ENCODE measurements at regions not wholly inside any gene's neighbourhood (a gene's known extent, or its start where the extent isn't known, plus 50 kb on each side); places are given as distances from the start of the nearest gene placed in this dataset.

- Histone ChIP-seq H3K27ac (ENCODE audit: low read depth in 1 of 2, low read length in 2 of 2) (no peak overlapping the region), H3K4me3 (ENCODE audit: low read depth in 1 of 3, low read length in 3 of 3) (no peak overlapping the region), H3K9me3 (ENCODE audit: control insufficient read depth in 4 of 4, low read length in 3 of 4) (no peaks in the 10 kb centered on the region), H3K9ac (ENCODE audit: low read depth in 1 of 2, low read length in 2 of 2) (no peak overlapping the region), H3K27me3 (ENCODE audit: control insufficient read depth in 4 of 4, insufficient read depth in 4 of 4, low read length in 3 of 4) (no peaks in the 10 kb centered on the region), H3K4me1 (ENCODE audit: control insufficient read depth in 4 of 4, insufficient read depth in 4 of 4, low read length in 3 of 4) (peaks cover 0 to 23% (median 7%) of the 10 kb centered on the region in 4 donors), H3K36me3 (ENCODE audit: control insufficient read depth in 4 of 4, insufficient read depth in 3 of 4, low read depth in 1 of 4, low read length in 3 of 4) (no peaks in the 10 kb centered on the region)
- DNase-seq (ENCODE audit: low spot score) = no peak
- TF ChIP-seq RAD21 (IDR thresholded peaks at IDR 0.05) (no peak), TAF1 (conservative IDR thresholded peaks at IDR 0.05) (no peak), ATF3 (IDR thresholded peaks at IDR 0.05) (no peak), HNF4G (IDR thresholded peaks at IDR 0.05) (no peak), SP1 (IDR thresholded peaks at IDR 0.05) (no peak), ZBTB33 (IDR thresholded peaks at IDR 0.05) (no peak), FOXA2 (IDR thresholded peaks at IDR 0.05) (no peak), CTCF (IDR thresholded peaks at IDR 0.05; ENCODE audit: low read depth, low read length, missing input control) (no peak), HNF4A (conservative IDR thresholded peaks at IDR 0.05) (no peak), JUND (IDR thresholded peaks at IDR 0.05) (no peak), EGR1 (IDR thresholded peaks at IDR 0.05; ENCODE audit: low read depth in 2 of 2) (no peak), RXRA (IDR thresholded peaks at IDR 0.05) (no peak), REST (IDR thresholded peaks at IDR 0.05) (no peak), GABPA (IDR thresholded peaks at IDR 0.05 in 1 of 2, conservative IDR thresholded peaks at IDR 0.05 in 1 of 2) (no peak), FOXA1 (IDR thresholded peaks at IDR 0.05) (no peak)
- WGBS = 66% methylated on average over 5 of the region's 5 CpGs
Measured at GRCh38 chr12:25388183-25388582, 137.5 kb upstream of the KRAS start.

- Histone ChIP-seq H3K4me3 (ENCODE audit: low read depth in 1 of 3, low read length in 3 of 3) (no peak overlapping the region), H3K9ac (ENCODE audit: low read depth in 1 of 2, low read length in 2 of 2) (no peak overlapping the region), H3K9me3 (ENCODE audit: control insufficient read depth in 4 of 4, low read length in 3 of 4) (no peaks in the 10 kb centered on the region), H3K36me3 (ENCODE audit: control insufficient read depth in 4 of 4, insufficient read depth in 3 of 4, low read depth in 1 of 4, low read length in 3 of 4) (no peaks in the 10 kb centered on the region), H3K4me1 (ENCODE audit: control insufficient read depth in 4 of 4, insufficient read depth in 4 of 4, low read length in 3 of 4) (peaks cover 0 to 23% (median 7%) of the 10 kb centered on the region in 4 donors), H3K27me3 (ENCODE audit: control insufficient read depth in 4 of 4, insufficient read depth in 4 of 4, low read length in 3 of 4) (no peaks in the 10 kb centered on the region), H3K27ac (ENCODE audit: low read depth in 1 of 2, low read length in 2 of 2) (no peak overlapping the region)
- DNase-seq (ENCODE audit: low spot score) = no peak
- WGBS = 74% methylated on average over 3 of the region's 3 CpGs
- no peak for TF ChIP-seq NR2F2 (IDR thresholded peaks at IDR 0.05)
- TF ChIP-seq EGR1 (IDR thresholded peaks at IDR 0.05; ENCODE audit: low read depth in 2 of 2) = no peak
- TF ChIP-seq TAF1 (conservative IDR thresholded peaks at IDR 0.05) = no peak
- no peak for TF ChIP-seq ZBTB33 (IDR thresholded peaks at IDR 0.05)
- TF ChIP-seq RAD21 (IDR thresholded peaks at IDR 0.05) = no peak
- TF ChIP-seq REST (IDR thresholded peaks at IDR 0.05) = no peak
- TF ChIP-seq YY1 (IDR thresholded peaks at IDR 0.05) = no peak
Measured at GRCh38 chr12:25387732-25388050, 137.0 kb upstream of the KRAS start.

Data from liver (tissue), 8 donors.